ENCODE measurements at regions not wholly inside any gene's neighbourhood (a gene's known extent, or its start where the extent isn't known, plus 50 kb on each side); places are given as distances from the start of the nearest gene placed in this dataset.

GRCh38 chrX:114073926-114074325 is 510.0 kb upstream of the HTR2C start:
- TF ChIP-seq CTCF (IDR thresholded peaks at IDR 0.05) (no peak), EP300 (IDR thresholded peaks at IDR 0.05) (no peak)

All from tibial nerve (tissue), 4 donors.